ENCODE measurements at regions not wholly inside any gene's neighbourhood (a gene's known extent, or its start where the extent isn't known, plus 50 kb on each side); places are given as distances from the start of the nearest gene placed in this dataset.

GRCh38 chrX:40806513-40807220 is 71.3 kb upstream of the MED14 start:
- Histone ChIP-seq H3K9me3 (ENCODE audit: control insufficient read depth, insufficient read depth, low read depth, low read length) (no peaks in the 10 kb centered on the region), H3K4me1 (ENCODE audit: control insufficient read depth, insufficient read depth, low read length) (no peaks in the 10 kb centered on the region), H3K4me3 (ENCODE audit: low read depth, low read length) (no peak overlapping the region), H3K27ac (ENCODE audit: extremely low read depth, low read depth, low read length) (no peak overlapping the region), H3K36me3 (ENCODE audit: control insufficient read depth in 2 of 2, insufficient read depth in 1 of 2, low read length in 2 of 2) (no peaks in the 10 kb centered on the region)
- ChIA-PET CTCF (interaction anchor here (0.6 to 1.6 kb wide), 2 partner anchors 13 to 128 kb away, joined by 3 to 13 read pairs; no protein-coding TSS in a partner anchor), POLR2A (no interaction called here)
- TF ChIP-seq ZNF112 (tag by site-specific recombination; IDR thresholded peaks at IDR 0.05) (no peak), BCL11A (tag by site-specific recombination; IDR thresholded peaks at IDR 0.05; ENCODE audit: low read depth) (no peak), ZNF548 (tag by site-specific recombination; IDR thresholded peaks at IDR 0.05) (no peak), MZF1 (tag by site-specific recombination; IDR thresholded peaks at IDR 0.05; ENCODE audit: borderline replicate concordance) (no peak), RBAK (tag by site-specific recombination; IDR thresholded peaks at IDR 0.05) (no peak), PATZ1 (tag by site-specific recombination; IDR thresholded peaks at IDR 0.05) (no peak)

GRCh38 chrX:40807384-40807783 is 72.0 kb upstream of the MED14 start:
- Histone ChIP-seq H3K4me3 (ENCODE audit: low read depth, low read length) (no peak overlapping the region), H3K4me1 (ENCODE audit: control insufficient read depth, insufficient read depth, low read length) (no peaks in the 10 kb centered on the region), H3K9me3 (ENCODE audit: control insufficient read depth, insufficient read depth, low read depth, low read length) (no peaks in the 10 kb centered on the region), H3K27ac (ENCODE audit: extremely low read depth, low read depth, low read length) (no peak overlapping the region), H3K36me3 (ENCODE audit: control insufficient read depth in 2 of 2, insufficient read depth in 1 of 2, low read length in 2 of 2) (no peaks in the 10 kb centered on the region)
- ChIA-PET POLR2A (no interaction called here), CTCF (interaction anchor here (0.6 to 1.6 kb wide), 2 partner anchors 13 to 128 kb away, joined by 3 to 13 read pairs; no protein-coding TSS in a partner anchor)
- TF ChIP-seq WT1 (tag by site-specific recombination; IDR thresholded peaks at IDR 0.05) (no peak), ZNF26 (tag by site-specific recombination; IDR thresholded peaks at IDR 0.05) (no peak), ZNF404 (tag by site-specific recombination; IDR thresholded peaks at IDR 0.05) (no peak), ZNF292 (tag by site-specific recombination; IDR thresholded peaks at IDR 0.05; ENCODE audit: borderline replicate concordance, low read depth) (no peak), GLI2 (tag by site-specific recombination; IDR thresholded peaks at IDR 0.05; ENCODE audit: borderline replicate concordance, low read depth) (no peak), ZNF391 (tag by site-specific recombination; IDR thresholded peaks at IDR 0.05; ENCODE audit: borderline replicate concordance, low read depth) (no peak), ZNF670 (tag by site-specific recombination; IDR thresholded peaks at IDR 0.05; ENCODE audit: low read depth) (no peak), ZNF626 (tag by site-specific recombination; IDR thresholded peaks at IDR 0.05) (no peak), SETDB1 (IDR thresholded peaks at IDR 0.05; ENCODE audit: insufficient read length, low read length) (no peak), KLF10 (tag by site-specific recombination; IDR thresholded peaks at IDR 0.05) (no peak)
- TF ChIP-seq, protein P1, sequence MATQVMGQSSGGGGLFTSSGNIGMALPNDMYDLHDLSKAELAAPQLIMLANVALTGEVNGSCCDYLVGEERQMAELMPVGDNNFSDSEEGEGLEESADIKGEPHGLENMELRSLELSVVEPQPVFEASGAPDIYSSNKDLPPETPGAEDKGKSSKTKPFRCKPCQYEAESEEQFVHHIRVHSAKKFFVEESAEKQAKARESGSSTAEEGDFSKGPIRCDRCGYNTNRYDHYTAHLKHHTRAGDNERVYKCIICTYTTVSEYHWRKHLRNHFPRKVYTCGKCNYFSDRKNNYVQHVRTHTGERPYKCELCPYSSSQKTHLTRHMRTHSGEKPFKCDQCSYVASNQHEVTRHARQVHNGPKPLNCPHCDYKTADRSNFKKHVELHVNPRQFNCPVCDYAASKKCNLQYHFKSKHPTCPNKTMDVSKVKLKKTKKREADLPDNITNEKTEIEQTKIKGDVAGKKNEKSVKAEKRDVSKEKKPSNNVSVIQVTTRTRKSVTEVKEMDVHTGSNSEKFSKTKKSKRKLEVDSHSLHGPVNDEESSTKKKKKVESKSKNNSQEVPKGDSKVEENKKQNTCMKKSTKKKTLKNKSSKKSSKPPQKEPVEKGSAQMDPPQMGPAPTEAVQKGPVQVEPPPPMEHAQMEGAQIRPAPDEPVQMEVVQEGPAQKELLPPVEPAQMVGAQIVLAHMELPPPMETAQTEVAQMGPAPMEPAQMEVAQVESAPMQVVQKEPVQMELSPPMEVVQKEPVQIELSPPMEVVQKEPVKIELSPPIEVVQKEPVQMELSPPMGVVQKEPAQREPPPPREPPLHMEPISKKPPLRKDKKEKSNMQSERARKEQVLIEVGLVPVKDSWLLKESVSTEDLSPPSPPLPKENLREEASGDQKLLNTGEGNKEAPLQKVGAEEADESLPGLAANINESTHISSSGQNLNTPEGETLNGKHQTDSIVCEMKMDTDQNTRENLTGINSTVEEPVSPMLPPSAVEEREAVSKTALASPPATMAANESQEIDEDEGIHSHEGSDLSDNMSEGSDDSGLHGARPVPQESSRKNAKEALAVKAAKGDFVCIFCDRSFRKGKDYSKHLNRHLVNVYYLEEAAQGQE (tag by site-specific recombination; IDR thresholded peaks at IDR 0.05) = no peak

Measured in HEK293 (cell line).